Upper lobe of left lung (tissue), 4 donors: ENCODE measurements at regions not wholly inside any gene's neighbourhood (a gene's known extent, or its start where the extent isn't known, plus 50 kb on each side); places are given as distances from the start of the nearest gene placed in this dataset.

Experiments
- EP300 ChIP-seq, 4 donors: sonication (generic); formaldehyde crosslinking; IDR thresholded peaks; one replicate each; pipeline ENCODE4 v1.5.1; 2017; ENCODE audit warnings: antibody characterized with exemption in 4 of 4, control low read depth in 2 of 4
- POLR2A ChIP-seq, 4 donors: fragments of 450-650 bp; IDR thresholded peaks; one replicate each; pipeline ENCODE4 v1.5.1; 2016 to 2017; ENCODE audit warnings: antibody characterized with exemption in 4 of 4, mild to moderate bottlenecking in 2 of 4
- TF ChIP-seq, protein P1 (sequence below), 6 experiments: fragments of 450-650 bp in 4 of 6; fragments of 200-600 bp in 2 of 6; sonication (generic) in 2 of 6; IDR thresholded peaks; one replicate each; pipeline ENCODE4 v1.5.1; 2016 to 2019; ENCODE audit warnings: antibody characterized with exemption in 6 of 6

DNA sequence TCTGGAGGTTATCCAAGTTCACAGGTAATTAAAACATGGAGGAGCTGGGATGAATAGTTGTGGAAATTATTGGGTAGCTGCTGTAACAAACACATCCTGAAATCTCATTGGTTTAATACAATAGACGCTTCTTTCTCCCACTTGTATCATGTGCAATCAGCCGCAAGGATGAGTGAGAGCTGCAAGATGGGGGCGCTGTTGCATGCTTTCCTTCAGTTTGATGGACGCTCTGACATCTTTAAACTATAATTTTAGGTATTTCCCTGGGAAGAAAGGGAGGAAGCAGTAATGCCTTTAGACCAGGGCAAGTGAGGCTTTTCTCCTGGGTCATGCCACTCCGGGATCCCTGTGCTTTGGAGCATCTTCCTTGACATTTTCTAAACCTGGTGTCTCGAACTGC lies 178.7 kb downstream of the PAWR start:
- TF ChIP-seq, protein P1, sequence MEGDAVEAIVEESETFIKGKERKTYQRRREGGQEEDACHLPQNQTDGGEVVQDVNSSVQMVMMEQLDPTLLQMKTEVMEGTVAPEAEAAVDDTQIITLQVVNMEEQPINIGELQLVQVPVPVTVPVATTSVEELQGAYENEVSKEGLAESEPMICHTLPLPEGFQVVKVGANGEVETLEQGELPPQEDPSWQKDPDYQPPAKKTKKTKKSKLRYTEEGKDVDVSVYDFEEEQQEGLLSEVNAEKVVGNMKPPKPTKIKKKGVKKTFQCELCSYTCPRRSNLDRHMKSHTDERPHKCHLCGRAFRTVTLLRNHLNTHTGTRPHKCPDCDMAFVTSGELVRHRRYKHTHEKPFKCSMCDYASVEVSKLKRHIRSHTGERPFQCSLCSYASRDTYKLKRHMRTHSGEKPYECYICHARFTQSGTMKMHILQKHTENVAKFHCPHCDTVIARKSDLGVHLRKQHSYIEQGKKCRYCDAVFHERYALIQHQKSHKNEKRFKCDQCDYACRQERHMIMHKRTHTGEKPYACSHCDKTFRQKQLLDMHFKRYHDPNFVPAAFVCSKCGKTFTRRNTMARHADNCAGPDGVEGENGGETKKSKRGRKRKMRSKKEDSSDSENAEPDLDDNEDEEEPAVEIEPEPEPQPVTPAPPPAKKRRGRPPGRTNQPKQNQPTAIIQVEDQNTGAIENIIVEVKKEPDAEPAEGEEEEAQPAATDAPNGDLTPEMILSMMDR (IDR thresholded peaks at IDR 0.05): no peak
- TF ChIP-seq EP300 (IDR thresholded peaks at IDR 0.05): no peak
- TF ChIP-seq POLR2A (IDR thresholded peaks at IDR 0.05): no peak
